Endothelial cell of hepatic sinusoid (primary cell): ENCODE measurements at regions not wholly inside any gene's neighbourhood (a gene's known extent, or its start where the extent isn't known, plus 50 kb on each side); places are given as distances from the start of the nearest gene placed in this dataset.

ENCODE experiments used
- in situ Hi-C: cut with HindIII; loops from 2 replicates; pipeline ENCODE4 v1.10.0; 2017; ENCODE audit warnings: low sequenced_read_pairs

DNA sequence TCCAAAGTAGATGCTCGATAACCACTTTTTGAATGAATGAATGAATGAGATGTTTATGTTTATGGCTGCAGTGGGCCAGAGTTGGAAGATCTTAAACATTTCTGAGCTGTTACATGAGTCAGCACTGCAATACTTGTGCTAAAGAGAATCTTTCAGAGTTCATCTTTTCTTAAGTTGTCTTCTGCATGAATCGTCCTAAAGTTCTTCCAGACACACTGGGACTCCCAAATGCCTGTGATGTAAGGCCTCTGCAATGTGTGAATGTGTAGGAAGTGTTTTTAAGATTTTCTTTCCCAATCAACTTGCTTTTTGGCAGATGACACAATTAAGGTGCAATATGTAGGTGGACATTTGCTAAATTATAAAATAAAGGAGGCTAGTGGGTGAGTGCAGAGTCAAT is 50.3 kb upstream of the TRIM9 start:
- in situ Hi-C loops: no loop called here

DNA sequence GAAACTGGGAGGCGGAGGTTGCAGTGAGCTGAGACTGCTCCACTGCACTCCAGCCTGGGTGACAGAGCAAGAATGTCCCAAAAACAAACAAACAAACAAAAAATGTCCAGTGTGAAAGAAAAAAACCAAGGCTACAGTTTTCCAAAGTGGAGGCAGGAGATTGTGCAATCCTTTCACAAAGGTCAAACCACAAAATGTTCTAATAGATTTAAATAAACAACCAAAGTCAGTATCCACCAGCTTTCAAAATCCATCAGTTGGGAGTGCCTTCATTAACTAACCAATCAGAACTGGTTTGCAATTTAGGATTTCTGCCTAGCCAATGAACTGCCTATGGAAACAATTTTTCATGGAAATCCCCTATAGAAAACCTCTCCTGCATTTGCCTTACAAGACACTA is 52.3 kb upstream of the TRIM9 start:
- in situ Hi-C loops: no loop called here

DNA sequence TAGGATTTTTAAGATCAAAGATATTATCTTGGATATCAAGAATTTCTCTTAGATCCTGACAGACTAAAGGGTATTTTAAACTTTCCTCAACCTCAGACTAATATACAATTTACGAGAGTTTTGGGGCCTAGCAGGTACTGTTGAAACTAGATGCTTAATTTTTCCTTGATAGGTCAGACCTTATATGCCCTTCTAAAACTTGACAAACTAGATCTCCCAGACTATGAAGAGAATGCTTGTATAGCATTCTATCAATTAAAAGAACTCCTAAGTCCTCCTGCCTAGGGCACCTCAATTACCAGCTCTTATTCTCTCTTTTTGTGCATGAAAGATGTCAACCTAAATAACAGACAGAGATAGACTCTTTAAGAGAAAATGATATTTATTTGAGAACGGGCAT is 60.4 kb upstream of the TRIM9 start:
- in situ Hi-C loops: no loop called here

DNA sequence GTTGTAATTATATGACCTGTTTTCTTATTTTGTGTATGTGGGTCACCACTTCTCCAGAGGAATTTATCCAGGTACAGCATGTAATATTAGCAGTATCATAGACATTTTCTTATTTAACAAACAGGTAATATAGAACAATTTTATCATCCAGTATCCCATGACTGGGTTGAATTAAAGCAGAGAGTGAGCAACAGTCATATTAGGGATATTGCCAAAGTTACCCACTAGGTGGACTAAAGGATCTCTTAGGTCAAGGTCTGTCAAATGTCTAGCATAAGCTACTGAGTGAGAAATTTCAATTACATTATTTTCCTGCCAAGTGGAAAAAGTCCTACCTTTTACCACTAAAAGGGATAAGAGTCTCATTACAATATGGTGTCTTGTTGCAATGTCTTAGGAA is 62.1 kb upstream of the TRIM9 start:
- in situ Hi-C loops: no loop called here

DNA sequence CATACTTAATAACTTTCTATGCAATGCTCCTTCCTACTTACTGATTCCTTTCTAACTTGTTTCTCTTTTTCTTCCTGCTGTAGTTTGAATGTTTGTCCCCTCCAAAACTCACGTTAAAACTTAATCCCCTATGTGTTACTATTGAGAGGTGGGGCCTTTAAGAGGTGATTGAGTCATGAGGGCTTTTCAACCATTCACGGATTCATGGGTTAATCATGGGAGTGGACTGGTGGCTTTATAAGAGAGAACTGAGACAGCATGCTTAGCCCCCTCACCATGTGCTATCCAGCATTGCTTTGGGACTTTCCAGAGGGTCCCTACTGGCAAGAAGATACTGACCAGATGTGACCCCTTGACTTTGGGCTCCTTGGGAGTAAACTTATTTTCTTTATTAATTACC is 66.0 kb upstream of the TRIM9 start:
- in situ Hi-C loops: no loop called here

DNA sequence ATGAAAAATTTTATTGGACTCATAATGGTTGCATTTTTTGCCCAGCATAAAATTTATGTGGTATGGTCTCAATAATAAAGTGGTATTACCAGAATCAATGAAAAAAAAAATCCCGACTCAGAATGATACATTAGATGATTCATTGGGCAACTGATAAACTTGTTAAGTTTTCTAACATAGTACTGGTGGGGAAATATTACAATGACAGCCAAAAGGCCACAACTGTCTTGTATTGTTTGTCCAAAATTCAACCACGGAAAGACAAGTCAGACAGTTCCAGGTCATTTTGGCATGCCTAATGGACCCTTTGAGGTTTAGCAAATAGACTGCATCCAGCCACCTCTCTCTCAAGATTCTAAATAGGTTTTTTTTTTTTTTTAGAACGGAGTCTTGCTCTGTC is 70.5 kb upstream of the TRIM9 start:
- in situ Hi-C loops: no loop called here

DNA sequence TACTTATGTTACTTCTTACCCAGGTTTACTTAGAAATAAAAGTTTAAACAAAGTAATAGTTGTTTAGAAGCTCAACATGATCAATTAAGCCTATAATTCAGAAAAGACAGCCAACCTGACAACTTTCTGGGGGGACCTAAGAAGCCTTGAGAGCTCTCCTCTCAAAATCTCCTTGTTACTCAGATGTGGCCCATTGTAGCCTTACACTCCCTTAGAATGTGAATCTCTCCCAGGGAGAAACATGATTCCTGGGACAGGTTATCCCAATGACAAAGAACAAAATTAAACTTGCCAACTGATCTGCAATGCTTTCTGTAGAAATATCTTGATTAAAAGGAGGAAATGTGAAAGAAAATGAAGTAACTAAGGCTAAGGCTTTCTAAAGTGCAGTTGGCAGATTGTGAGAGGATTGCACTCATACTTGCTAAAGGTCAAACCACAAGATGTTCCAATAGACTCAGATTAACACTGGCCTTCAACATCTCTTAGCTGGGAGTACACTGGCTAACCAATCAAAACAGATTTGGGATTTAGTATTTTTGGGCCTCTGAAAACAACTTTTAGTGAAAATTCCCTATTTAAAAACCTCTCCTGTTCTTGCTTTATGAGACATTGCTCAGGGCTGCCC is 72.3 kb upstream of the TMX1 start:
- in situ Hi-C loops: no loop called here

DNA sequence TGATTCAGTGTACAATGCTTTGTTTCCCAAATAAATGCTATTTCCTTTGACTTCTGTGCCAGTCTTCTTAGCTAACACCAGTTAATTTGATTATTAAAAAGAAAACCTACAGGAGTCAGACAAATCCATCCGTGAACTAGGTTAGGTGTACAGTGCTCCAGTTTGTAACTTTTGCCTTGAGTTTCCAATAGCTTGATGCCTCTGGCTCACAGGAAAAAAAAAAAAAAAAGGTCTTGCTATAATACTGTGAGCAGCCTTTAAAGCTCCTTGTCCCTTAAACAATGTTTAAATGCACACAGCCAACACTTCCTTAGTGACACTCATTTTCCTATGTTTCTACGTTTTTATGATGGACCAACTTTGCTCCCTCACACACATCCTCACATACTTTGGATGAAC is 71.8 kb upstream of the TMX1 start:
- in situ Hi-C loops: no loop called here

DNA sequence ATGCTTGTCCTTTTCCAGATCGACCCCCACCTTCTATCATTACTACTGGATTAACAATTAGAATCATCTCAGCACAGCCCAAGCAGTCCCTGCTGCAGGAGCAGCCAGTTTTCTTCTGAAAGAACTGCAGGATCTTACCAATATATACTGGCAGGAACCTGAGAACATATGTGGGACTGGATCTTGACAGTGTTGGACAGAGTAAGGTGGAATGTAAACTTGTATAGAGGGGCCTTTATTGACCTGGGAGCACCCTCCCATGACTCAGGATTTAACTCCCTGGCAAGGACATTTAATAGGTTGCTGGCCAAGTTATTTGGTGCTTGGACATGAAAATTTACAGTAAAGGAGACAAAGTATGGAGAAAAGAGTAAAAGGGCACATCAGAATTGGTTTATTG is 66.2 kb upstream of the TMX1 start:
- in situ Hi-C loops: no loop called here

DNA sequence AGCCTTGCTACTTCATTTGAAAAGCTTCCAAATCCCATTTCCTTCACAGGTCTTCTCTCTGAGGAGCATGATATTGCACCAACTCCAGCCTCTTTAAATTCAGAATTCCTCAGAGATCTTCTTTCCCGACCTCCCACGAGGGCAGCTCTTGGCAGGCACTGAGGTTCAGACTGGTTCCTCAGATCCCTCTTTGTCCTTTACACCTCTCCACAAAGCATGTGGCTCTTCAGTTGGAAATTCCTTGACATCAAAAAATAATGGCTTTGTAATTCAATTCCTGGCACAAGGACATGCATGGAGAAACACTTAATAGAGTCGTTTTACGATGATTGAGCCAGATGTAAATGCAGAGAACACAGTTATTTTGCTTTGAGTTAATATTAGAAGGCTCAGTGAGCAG is 63.2 kb upstream of the TMX1 start:
- in situ Hi-C loops: no loop called here

DNA sequence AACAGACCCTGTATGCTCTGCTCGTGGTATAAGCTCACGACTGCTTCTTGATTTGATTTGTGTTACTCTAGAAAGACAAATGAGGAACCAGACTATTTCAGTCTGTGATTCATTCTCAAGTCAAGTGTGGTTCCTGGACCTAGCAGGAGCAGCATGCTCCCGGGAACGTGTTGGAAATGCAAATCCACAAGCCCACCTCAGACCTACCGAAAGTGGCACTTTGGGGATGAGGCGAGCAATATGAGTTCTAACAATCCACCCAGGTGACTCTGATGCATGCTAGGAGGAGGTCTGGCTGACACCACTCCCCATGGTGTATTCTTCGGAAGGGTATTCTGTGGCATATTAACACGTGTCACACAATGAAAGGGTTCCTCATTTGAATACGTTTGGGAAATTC is 59.5 kb upstream of the TMX1 start:
- in situ Hi-C loops: no loop called here

DNA sequence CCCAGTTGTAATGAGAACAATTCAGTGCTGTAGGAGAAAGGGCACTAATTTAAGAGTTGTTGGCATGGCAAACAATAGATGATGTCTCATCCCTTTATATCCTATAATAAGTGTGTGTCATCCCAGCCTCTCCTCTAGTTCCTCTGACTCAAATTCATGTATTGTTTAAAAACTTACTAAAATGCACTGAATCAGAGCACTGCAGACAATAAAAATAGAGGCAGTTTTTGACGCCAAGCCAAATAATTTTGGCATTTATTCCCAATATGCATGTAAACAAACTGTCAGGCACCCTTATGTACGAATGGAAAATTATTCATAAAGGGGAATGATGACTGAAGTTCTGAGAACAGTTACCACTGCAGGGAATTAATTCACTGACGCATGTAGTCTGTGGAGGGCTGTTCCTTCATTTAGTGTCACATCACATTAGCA is 57.9 kb upstream of the TMX1 start:
- in situ Hi-C loops: no loop called here

DNA sequence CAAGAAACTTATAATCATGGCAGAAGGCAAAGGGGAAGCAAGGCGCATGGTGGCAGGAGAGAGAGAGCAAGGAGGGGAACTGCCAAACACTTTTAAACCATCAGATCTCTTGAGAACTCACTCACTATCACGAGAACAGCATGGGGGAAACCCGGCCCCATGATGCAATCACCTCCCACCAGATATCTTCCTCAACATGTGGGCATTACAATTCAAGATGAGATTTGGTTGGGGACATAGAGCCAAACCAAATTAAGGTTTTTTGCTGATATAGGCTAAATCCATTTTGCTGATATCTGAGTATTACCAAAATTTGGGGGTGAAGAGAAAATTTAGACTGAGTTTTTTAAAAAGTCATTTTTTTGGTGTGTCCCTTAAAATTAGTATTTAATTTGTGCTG is 54.9 kb upstream of the TMX1 start:
- in situ Hi-C loops: loop anchor here (5.0 kb wide), 1 partner anchor 53 kb away; no protein-coding TSS in a partner anchor

DNA sequence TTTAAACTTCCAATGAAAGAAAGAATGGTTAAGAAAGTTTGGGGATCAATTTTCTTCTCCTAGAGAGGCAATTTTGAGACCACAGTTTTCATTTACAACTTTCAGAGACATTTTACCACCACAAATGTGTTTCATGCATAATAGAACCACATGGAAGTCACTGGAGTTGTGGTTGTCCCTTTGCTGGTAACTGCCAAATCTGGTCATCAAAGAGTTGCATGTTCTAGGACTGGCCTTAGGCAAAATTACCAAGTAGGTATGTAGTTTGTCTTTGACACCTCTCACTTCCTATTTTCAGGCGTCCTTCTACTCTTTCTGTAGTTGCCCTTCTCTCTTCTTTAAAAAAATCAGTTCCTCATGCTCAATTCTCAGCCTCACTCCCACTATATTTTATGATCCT is 54.3 kb upstream of the TMX1 start:
- in situ Hi-C loops: loop anchor here (5.0 kb wide), 1 partner anchor 53 kb away; no protein-coding TSS in a partner anchor

DNA sequence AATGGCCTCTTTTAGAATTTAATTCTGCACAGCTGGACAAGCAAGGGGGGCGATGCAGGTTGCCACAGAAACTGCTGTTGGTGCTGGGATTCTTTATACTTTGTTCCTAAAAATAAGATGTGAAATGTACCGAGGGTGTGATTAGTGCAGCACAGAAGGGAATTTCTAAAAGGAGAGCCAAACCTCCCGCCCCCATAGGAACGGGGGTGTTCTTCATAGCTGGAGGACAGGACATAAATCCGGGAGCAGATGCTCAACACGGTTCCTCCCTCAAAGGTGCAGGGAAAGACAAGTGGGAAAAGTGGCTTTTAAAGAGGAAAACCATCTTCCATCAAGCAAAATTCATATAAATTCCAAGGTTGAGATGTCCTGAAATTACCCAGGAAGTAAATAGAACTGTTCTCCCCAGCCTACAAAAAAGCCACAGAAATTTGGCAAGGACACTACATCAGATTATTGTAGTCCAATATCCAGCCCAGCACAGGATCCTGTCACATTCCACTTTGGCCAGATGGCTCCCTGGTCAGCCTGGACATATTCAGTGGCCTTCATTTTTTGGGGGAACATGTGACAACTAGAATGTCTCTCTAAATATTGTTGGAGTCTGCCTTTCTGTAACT is 51.4 kb upstream of the TMX1 start:
- in situ Hi-C loops: loop anchor here (5.0 kb wide), 1 partner anchor 56 kb away; no protein-coding TSS in a partner anchor

DNA sequence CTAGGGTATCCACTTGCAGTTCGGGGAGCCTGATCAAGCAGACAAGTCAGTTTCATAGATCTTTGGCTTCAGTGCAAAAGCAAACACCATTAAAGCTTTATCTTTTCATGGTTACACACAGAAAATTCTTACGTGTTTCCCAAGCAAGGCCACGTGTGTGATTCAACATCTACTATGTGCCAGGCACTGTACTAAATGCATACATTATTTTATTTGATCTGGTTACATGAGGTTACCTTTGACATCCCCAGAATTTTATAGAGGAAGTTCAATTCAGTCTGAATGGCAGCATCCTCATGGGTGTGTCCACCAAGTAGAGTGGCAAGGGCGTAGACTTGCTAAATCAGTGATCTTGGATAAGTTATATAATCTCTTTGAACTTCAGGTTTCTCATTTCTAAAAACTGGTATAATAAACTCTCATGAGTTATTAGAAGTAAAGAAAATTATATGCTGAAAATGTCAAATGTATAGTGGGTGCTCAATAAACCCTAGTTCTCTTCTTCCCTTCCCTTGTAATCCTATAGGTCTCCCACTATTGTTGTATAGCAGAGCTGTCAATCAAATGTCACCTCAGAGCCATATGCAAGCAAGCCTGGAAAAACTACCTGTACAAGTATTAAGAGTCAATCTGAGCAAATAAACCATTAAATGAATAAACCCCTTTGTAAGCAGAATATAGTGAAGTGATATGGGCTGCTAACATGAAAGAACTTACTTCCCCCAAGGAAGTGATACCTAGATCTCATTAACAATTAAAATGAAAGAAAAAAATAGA is 50.3 kb upstream of the TMX1 start:
- in situ Hi-C loops: loop anchor here (5.0 kb wide), 1 partner anchor 57 kb away; no protein-coding TSS in a partner anchor
